Glutamatergic neuron (in vitro differentiated cells): ENCODE measurements at regions not wholly inside any gene's neighbourhood (a gene's known extent, or its start where the extent isn't known, plus 50 kb on each side); places are given as distances from the start of the nearest gene placed in this dataset.
"Not testable (repeated sequence)": the region's sequence is repeated elsewhere in the genome, so short reads cannot be mapped to it uniquely, and the experiment has no call there.

Source experiments
- DNase-seq: peaks from one replicate; pipeline ENCODE4 v3.0.0; 2022
- H3K27ac Mint-ChIP-seq: one replicate; pipeline ENCODE4 v1.8.0; 2020; ENCODE audit warnings: mild to moderate bottlenecking, mixed read lengths, inconsistent platforms; ENCODE audit not compliant: unreplicated experiment
- H3K27me3 Mint-ChIP-seq: one replicate; pipeline ENCODE4 v1.8.0; 2020; ENCODE audit warnings: mild to moderate bottlenecking, moderate library complexity, mixed read lengths, inconsistent platforms; ENCODE audit not compliant: unreplicated experiment
- H3K36me3 Mint-ChIP-seq: one replicate; pipeline ENCODE4 v1.8.0; 2020; ENCODE audit warnings: mild to moderate bottlenecking, mixed read lengths, inconsistent platforms; ENCODE audit not compliant: unreplicated experiment
- H3K4me1 Mint-ChIP-seq: one replicate; pipeline ENCODE4 v1.8.0; 2020; ENCODE audit warnings: mild to moderate bottlenecking, low read depth, mixed read lengths, inconsistent platforms; ENCODE audit not compliant: unreplicated experiment
- H3K4me3 Mint-ChIP-seq: one replicate; pipeline ENCODE4 v1.8.0; 2020; ENCODE audit warnings: mild to moderate bottlenecking, mixed read lengths, inconsistent platforms; ENCODE audit not compliant: unreplicated experiment
- H3K9me3 Mint-ChIP-seq: one replicate; pipeline ENCODE4 v1.8.0; 2020; ENCODE audit warnings: mild to moderate bottlenecking, moderate library complexity, mixed read lengths, inconsistent platforms; ENCODE audit not compliant: unreplicated experiment
- CTCF ChIP-seq: fragments of 200-600 bp; sonication (generic); IDR thresholded peaks from one replicate; pipeline ENCODE4 v1.5.0; 2021; ENCODE audit not compliant: partially characterized antibody, unreplicated experiment

- Mint-ChIP-seq H3K4me1 (no peaks in the 10 kb centered on the region), H3K27ac (no peak overlapping the region), H3K36me3 (no peaks in the 10 kb centered on the region), H3K4me3 (no peak overlapping the region), H3K27me3 (no peaks in the 10 kb centered on the region), H3K9me3 (no peaks in the 10 kb centered on the region)
- no peak for DNase-seq
- TF ChIP-seq CTCF = no peak
Observed at GRCh38 chr3:166582236-166582635, 745.0 kb upstream of the BCHE start.

- H3K4me1 Mint-ChIP-seq = no peaks in the 10 kb centered on the region
- no peak for DNase-seq
- no peaks in the 10 kb centered on the region for H3K9me3 Mint-ChIP-seq
- no peak overlapping the region for H3K4me3 Mint-ChIP-seq
- TF ChIP-seq CTCF = no peak
- H3K27me3 Mint-ChIP-seq = no peaks in the 10 kb centered on the region
- no peaks in the 10 kb centered on the region for H3K36me3 Mint-ChIP-seq
- no peak overlapping the region for H3K27ac Mint-ChIP-seq
Observed at GRCh38 chr3:166580561-166580960, 743.3 kb upstream of the BCHE start.

GRCh38 chr3:166575161-166575560 is 737.9 kb upstream of the BCHE start:
- TF ChIP-seq CTCF = no peak
- no peaks in the 10 kb centered on the region for H3K9me3 Mint-ChIP-seq
- peaks cover 10% of the 10 kb centered on the region for H3K36me3 Mint-ChIP-seq
- no peak for DNase-seq
- no peaks in the 10 kb centered on the region for H3K27me3 Mint-ChIP-seq
- H3K4me1 Mint-ChIP-seq = no peaks in the 10 kb centered on the region
- no peak overlapping the region for H3K4me3 Mint-ChIP-seq
- H3K27ac Mint-ChIP-seq = no peak overlapping the region

GRCh38 chr3:166571686-166572085 is 734.5 kb upstream of the BCHE start:
- not testable (repeated sequence) for H3K27ac Mint-ChIP-seq, H3K4me3 Mint-ChIP-seq, H3K27me3 Mint-ChIP-seq

GRCh38 chr3:166570102-166570501 is 732.9 kb upstream of the BCHE start:
- TF ChIP-seq CTCF = no peak
- Mint-ChIP-seq H3K36me3 (peaks cover 10% of the 10 kb centered on the region), H3K9me3 (no peaks in the 10 kb centered on the region), H3K4me3 (no peak overlapping the region), H3K4me1 (no peaks in the 10 kb centered on the region), H3K27me3 (no peaks in the 10 kb centered on the region), H3K27ac (no peak overlapping the region)
- DNase-seq = no peak

More at GRCh38 chr3:166571686-166572085, 734.5 kb upstream of the BCHE start:
- DNase-seq, H3K9me3 Mint-ChIP-seq, H3K36me3 Mint-ChIP-seq, H3K4me1 Mint-ChIP-seq: not testable (repeated sequence)

GRCh38 chr3:166569589-166569988 is 732.4 kb upstream of the BCHE start:
- no peaks in the 10 kb centered on the region for H3K27me3 Mint-ChIP-seq
- H3K4me3 Mint-ChIP-seq = no peak overlapping the region
- DNase-seq = no peak
- no peak for TF ChIP-seq CTCF
- no peak overlapping the region for H3K27ac Mint-ChIP-seq
- H3K9me3 Mint-ChIP-seq = no peaks in the 10 kb centered on the region
- H3K4me1 Mint-ChIP-seq = no peaks in the 10 kb centered on the region
- H3K36me3 Mint-ChIP-seq = peaks cover 10% of the 10 kb centered on the region
